ENCODE measurements at regions not wholly inside any gene's neighbourhood (a gene's known extent, or its start where the extent isn't known, plus 50 kb on each side); places are given as distances from the start of the nearest gene placed in this dataset.

- no peak for TF ChIP-seq ESRRG (CRISPR knock-in tag; IDR thresholded peaks at IDR 0.05)
- no peak for TF ChIP-seq TOX (CRISPR knock-in tag; IDR thresholded peaks at IDR 0.05; ENCODE audit: borderline replicate concordance)
- ATAC-seq = no peak
Observed at GRCh38 chr2:54042341-54042740, 71.5 kb upstream of the PSME4 start.

DNA sequence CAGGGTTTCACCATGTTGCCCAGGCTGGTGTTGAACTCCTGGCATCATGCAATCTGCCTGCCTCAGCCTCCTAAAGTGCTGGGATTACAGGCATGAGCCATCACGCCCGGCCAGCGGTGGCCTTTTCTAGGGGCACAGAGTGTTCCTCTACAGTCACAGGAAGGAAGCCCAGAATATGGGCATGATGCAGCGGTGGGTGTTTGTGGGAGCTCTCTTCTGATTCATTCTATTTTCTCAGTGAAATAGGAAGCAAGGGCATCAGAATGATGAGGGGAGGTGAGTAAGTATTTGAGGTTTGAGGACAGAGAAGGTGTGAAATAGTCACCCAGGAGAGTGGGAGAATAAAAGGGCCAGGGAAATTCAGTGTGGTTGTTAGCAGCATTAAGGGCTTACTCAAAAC, 70.3 kb upstream of the PSME4 start:
- no peak for ATAC-seq

DNA sequence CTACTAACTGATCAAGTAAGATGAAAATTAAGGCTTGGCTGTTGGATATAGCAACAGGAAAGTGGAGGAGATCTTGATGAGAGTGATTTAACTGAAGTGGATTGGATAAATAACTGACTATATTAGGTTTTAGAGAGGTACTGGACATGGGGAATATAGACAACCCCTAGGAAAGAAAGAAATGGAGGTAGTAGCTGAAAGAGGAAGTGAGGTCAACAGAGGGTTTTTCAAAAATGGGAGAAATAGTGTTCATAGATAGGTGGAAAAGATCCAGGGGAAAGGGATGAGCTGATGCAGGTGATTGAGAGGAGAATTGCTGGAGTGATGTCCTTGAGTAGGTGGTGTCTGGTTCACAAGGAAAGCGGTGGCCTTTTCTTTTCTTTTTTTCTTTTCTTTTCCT, 69.9 kb upstream of the PSME4 start:
- ATAC-seq = no peak
- TF ChIP-seq ZFP3 (CRISPR knock-in tag; IDR thresholded peaks at IDR 0.05) = no peak
- no peak for TF ChIP-seq ESRRG (CRISPR knock-in tag; IDR thresholded peaks at IDR 0.05)

More for the DNA sequence above, 70.3 kb upstream of the PSME4 start:
- TF ChIP-seq CSRNP3 (CRISPR knock-in tag; IDR thresholded peaks at IDR 0.05) (no peak), PPARA (CRISPR knock-in tag; IDR thresholded peaks at IDR 0.05; ENCODE audit: borderline replicate concordance) (no peak), ISL1 (CRISPR knock-in tag; IDR thresholded peaks at IDR 0.05) (no peak), TOX (CRISPR knock-in tag; IDR thresholded peaks at IDR 0.05; ENCODE audit: borderline replicate concordance) (no peak), ESRRG (CRISPR knock-in tag; IDR thresholded peaks at IDR 0.05) (no peak), ZNF565 (CRISPR knock-in tag; conservative IDR thresholded peaks at IDR 0.05; ENCODE audit: low read depth) (no peak), BACH2 (CRISPR knock-in tag; IDR thresholded peaks at IDR 0.05; ENCODE audit: borderline replicate concordance) (no peak), RARB (CRISPR knock-in tag; IDR thresholded peaks at IDR 0.05) (no peak), ZC3H10 (CRISPR knock-in tag; IDR thresholded peaks at IDR 0.05) (no peak), CSDC2 (CRISPR knock-in tag; IDR thresholded peaks at IDR 0.05) (no peak), SNAI2 (CRISPR knock-in tag; IDR thresholded peaks at IDR 0.05) (no peak), ZNF70 (CRISPR knock-in tag; IDR thresholded peaks at IDR 0.05) (no peak), OSR1 (CRISPR knock-in tag; IDR thresholded peaks at IDR 0.05) (no peak), CREB5 (CRISPR knock-in tag; IDR thresholded peaks at IDR 0.05; ENCODE audit: low read depth) (no peak), ZFP3 (CRISPR knock-in tag; IDR thresholded peaks at IDR 0.05) (no peak), ARNTL (CRISPR knock-in tag; IDR thresholded peaks at IDR 0.05; ENCODE audit: borderline replicate concordance, low read depth) (no peak), GLIS3 (CRISPR knock-in tag; IDR thresholded peaks at IDR 0.05) (no peak)
- TF ChIP-seq, protein P1, sequence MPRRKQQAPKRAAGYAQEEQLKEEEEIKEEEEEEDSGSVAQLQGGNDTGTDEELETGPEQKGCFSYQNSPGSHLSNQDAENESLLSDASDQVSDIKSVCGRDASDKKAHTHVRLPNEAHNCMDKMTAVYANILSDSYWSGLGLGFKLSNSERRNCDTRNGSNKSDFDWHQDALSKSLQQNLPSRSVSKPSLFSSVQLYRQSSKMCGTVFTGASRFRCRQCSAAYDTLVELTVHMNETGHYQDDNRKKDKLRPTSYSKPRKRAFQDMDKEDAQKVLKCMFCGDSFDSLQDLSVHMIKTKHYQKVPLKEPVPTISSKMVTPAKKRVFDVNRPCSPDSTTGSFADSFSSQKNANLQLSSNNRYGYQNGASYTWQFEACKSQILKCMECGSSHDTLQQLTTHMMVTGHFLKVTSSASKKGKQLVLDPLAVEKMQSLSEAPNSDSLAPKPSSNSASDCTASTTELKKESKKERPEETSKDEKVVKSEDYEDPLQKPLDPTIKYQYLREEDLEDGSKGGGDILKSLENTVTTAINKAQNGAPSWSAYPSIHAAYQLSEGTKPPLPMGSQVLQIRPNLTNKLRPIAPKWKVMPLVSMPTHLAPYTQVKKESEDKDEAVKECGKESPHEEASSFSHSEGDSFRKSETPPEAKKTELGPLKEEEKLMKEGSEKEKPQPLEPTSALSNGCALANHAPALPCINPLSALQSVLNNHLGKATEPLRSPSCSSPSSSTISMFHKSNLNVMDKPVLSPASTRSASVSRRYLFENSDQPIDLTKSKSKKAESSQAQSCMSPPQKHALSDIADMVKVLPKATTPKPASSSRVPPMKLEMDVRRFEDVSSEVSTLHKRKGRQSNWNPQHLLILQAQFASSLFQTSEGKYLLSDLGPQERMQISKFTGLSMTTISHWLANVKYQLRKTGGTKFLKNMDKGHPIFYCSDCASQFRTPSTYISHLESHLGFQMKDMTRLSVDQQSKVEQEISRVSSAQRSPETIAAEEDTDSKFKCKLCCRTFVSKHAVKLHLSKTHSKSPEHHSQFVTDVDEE (CRISPR knock-in tag; IDR thresholded peaks at IDR 0.05) = no peak

- TF ChIP-seq ZC3H10 (CRISPR knock-in tag; IDR thresholded peaks at IDR 0.05) (no peak), OSR1 (CRISPR knock-in tag; IDR thresholded peaks at IDR 0.05) (no peak), POU6F1 (CRISPR knock-in tag; IDR thresholded peaks at IDR 0.05; ENCODE audit: borderline replicate concordance, low read depth) (no peak), ISL1 (CRISPR knock-in tag; IDR thresholded peaks at IDR 0.05) (no peak), CREB5 (CRISPR knock-in tag; IDR thresholded peaks at IDR 0.05; ENCODE audit: low read depth) (no peak), CSRNP3 (CRISPR knock-in tag; IDR thresholded peaks at IDR 0.05) (no peak), GLIS3 (CRISPR knock-in tag; IDR thresholded peaks at IDR 0.05) (no peak), PPARA (CRISPR knock-in tag; IDR thresholded peaks at IDR 0.05; ENCODE audit: borderline replicate concordance) (no peak), ZFP30 (CRISPR knock-in tag; IDR thresholded peaks at IDR 0.05) (no peak), SNAI2 (CRISPR knock-in tag; IDR thresholded peaks at IDR 0.05) (no peak)
- TF ChIP-seq, protein P1 (CRISPR knock-in tag; IDR thresholded peaks at IDR 0.05) = no peak
- TF ChIP-seq, protein P2, sequence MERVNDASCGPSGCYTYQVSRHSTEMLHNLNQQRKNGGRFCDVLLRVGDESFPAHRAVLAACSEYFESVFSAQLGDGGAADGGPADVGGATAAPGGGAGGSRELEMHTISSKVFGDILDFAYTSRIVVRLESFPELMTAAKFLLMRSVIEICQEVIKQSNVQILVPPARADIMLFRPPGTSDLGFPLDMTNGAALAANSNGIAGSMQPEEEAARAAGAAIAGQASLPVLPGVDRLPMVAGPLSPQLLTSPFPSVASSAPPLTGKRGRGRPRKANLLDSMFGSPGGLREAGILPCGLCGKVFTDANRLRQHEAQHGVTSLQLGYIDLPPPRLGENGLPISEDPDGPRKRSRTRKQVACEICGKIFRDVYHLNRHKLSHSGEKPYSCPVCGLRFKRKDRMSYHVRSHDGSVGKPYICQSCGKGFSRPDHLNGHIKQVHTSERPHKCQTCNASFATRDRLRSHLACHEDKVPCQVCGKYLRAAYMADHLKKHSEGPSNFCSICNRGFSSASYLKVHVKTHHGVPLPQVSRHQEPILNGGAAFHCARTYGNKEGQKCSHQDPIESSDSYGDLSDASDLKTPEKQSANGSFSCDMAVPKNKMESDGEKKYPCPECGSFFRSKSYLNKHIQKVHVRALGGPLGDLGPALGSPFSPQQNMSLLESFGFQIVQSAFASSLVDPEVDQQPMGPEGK (CRISPR knock-in tag; IDR thresholded peaks at IDR 0.05; ENCODE audit: borderline replicate concordance) = no peak
- ATAC-seq = no peak
Observed at GRCh38 chr2:54040250-54040649, 69.5 kb upstream of the PSME4 start.

All from SK-N-SH treated with all-trans-retinoic acid at 6 μM for 48 hours (cell line).